ENCODE measurements at regions not wholly inside any gene's neighbourhood (a gene's known extent, or its start where the extent isn't known, plus 50 kb on each side); places are given as distances from the start of the nearest gene placed in this dataset.
"Not testable (repeated sequence)": the region's sequence is repeated elsewhere in the genome, so short reads cannot be mapped to it uniquely, and the experiment has no call there.

DNA sequence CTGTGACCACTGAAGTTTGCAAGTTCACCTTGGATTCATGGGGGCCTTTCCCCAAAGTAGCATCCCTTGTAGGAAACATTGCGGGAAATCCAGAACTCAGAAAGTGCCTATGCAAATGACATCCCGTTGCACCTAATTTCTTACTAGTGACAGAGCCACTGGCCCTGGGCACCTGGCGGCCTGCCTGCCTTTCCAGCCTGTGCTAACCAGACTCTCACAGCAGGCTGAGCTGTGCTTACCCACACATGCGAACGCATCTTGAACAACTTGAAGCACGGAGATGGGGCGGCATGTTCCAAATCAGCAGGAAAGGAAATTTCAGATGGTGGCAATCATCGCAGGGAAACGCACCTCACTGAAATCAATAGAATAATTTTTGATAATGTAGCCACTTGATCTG, 405.8 kb downstream of the TMEM182 start:
- no peak for DNase-seq (ENCODE audit: extremely low read depth, low read depth, low spot score)

- DNase-seq (ENCODE audit: extremely low read depth, low read depth, low spot score): no peak
These were observed 408.0 kb downstream of the TMEM182 start for GRCh38 chr2:103169861-103170260.

DNA sequence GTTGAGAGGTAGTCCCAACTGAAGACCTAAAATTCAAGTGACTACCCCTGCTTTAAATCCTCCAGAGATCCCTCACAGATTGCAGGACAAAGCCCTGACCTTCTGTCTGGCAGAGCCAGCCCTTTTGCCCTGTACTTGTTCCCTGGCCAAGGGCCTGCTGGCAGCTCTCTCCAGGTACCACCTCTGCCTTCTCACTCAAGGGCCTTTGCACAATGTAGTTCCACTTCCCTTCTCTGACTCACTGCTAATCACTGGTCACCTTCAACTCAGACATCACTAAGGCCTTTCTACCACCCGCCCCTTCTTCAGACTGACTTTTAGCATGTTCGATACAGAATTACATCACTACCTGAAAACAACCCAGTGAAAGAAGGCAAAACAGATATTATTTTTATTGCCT, 411.0 kb downstream of the TMEM182 start:
- DNase-seq (ENCODE audit: extremely low read depth, low read depth, low spot score): no peak

DNA sequence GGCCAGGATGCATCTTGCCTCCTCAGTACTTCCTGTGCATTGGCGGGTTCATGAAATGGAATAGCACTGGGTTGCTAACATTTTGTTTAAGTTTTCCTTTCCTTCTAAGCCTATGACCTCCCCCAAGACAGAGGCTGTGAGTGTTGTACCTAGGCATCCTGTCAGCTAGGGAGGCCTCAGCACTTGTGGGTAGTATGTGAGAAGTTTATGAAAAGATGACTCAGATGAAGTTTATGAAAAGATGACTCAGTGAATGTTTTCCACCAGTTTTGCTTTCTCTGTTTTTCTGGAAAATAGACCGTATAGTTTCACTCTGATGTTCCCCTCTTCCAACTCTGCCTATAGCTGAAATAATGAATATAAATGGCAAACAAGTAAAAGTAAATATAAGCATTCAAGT, 412.9 kb downstream of the TMEM182 start:
- no peak for DNase-seq (ENCODE audit: extremely low read depth, low read depth, low spot score)

GRCh38 chr2:103176294-103176915, 414.6 kb downstream of the TMEM182 start:
- DNase-seq (ENCODE audit: extremely low read depth, low read depth, low spot score): no peak

DNA sequence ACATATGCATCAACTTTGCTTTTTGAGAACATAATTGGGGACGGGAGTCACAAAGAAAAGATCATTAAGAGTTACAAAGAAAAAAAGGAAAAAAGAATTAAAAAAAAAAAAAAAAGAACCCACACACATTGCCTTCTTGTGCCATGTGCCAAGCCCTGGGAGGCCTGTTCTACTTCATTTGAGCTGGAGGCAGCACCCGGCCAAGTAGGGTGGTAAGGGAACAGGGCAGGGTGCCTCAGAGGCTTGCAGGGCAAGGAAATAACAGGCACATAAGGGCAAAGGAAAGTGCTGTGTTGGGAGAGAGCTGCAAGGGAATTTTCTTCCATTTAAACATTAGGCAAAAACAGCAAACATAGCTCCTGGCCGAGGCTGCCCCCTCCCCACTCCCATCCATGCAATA, 418.0 kb downstream of the TMEM182 start:
- no peak for DNase-seq (ENCODE audit: extremely low read depth, low read depth, low spot score)

GRCh38 chr2:103183061-103183460, 421.2 kb downstream of the TMEM182 start:
- no peak for DNase-seq (ENCODE audit: extremely low read depth, low read depth, low spot score)

DNA sequence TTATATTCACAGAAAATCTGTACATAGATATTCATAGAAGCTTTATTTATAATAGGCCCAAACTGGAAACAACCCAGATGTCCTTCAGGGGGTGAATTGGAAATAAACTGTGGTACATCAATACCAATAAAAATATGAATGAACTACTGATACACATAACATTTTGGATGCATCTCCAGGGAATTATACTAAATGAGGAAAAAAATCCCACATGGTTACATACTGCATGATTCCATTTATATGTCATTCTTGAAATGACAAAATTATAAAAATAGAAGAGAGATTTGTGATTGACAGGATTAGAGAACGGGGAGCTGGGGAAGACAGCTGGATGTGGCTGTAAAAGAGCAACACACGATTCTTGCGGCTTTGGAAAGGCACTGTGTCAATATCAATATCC, 435.0 kb downstream of the TMEM182 start:
- DNase-seq (ENCODE audit: extremely low read depth, low read depth, low spot score): no peak

DNA sequence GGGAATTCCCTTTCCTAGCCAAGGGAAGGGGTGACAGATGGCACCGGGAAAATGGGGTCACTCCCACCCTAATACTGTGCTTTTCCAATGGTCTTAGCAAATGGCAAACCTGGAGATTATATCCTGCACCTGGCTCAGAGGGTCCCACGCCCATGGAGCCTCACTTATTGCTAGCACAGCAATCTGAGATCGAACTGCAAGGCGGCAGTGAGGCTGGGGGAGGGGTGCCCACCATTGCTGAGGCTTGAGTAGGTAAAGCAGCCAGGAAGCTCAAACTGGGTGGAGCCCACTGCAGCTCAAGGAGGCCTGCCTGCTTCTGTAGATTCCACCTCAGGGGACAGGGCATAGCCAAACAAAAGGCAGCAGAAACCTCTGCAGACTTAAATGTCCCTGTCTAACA, 438.9 kb downstream of the TMEM182 start:
- DNase-seq (ENCODE audit: extremely low read depth, low read depth, low spot score): not testable (repeated sequence)

DNA sequence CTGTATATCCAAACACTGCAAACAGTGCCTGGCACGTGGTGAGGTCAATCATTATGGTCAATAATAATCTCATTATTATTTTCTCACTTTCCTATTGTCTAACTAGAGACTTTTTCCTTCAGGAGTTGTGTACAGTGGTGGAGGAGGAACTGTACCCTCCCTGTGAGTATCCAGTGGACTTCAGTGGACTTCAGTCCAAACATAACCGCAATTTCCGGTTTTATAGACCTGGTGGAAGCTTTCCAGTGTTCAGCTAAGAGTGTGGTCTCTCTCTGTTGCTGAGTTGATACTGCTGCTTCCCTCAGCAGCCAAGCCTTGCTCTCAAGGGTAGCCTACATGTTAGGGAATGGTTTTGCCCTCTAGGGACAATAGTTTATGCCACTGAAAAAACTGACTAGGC, 447.1 kb downstream of the TMEM182 start:
- no peak for DNase-seq (ENCODE audit: extremely low read depth, low read depth, low spot score)

DNA sequence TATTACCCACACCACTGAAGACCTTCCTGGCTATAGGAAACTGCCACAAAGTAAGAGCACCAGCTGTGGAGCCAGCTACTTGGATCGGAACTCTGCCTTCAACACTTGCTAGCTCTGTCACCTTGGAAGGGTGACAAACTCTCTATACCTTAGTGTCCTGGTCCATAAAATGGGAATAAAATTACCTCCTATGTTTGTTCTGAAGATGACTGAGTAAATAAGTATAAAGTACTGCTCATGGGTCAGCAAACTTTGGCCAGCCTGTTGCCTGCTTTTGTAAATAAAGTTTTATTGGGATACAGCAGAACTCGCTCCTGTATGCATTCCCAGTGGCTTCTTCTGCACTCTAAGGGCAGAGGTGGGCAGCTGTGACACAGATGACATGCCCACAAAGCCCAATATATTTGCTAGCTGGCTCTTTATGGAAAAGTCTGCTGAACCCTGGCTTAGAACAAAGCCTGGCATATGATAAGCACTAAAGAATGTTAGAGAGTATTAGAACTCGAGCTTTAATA, 451.3 kb downstream of the TMEM182 start:
- no peak for DNase-seq (ENCODE audit: extremely low read depth, low read depth, low spot score)

- no peak for DNase-seq (ENCODE audit: extremely low read depth, low read depth, low spot score)
These were observed 456.7 kb downstream of the TMEM182 start for GRCh38 chr2:103218516-103218915.

- DNase-seq (ENCODE audit: extremely low read depth, low read depth, low spot score): no peak
These were observed 457.6 kb downstream of the TMEM182 start for GRCh38 chr2:103219398-103219797.

DNA sequence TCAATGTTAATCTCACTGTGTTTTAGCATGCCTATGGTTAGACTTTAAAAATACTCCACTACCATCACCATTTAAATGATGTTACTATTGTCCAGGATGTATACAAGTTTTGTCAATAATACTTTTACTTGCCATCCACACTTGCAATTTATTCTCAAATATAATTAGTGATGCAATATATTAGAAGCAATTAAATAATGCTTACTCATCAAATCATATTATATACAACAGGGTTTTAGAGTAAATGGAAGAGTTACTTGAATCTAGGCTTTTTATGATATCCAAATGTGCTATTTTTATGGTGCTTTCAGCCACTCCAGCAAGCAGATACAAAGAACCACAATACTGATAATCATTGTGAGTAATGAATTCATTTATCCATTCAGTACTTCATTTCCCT, 461.1 kb downstream of the TMEM182 start:
- no peak for DNase-seq (ENCODE audit: extremely low read depth, low read depth, low spot score)

DNA sequence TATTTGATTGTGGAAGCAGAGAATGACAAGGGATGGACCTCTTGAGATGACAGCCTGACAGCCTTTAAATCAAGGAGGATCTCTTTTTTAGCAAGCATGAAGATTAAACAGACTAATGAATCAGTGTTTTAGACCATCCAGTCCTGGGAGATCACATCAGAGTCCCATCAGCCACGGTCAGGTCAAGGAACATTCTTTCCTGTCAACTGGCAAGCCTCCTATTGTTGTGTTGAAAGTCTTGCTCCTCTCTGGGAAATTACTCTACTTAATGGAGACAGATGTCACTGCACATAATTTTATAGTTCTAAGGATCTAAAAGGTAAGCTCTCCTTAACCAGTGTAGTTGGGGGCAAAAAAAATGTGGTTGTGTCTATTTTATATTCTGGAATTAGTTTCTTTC, 469.0 kb downstream of the TMEM182 start:
- no peak for DNase-seq (ENCODE audit: extremely low read depth, low read depth, low spot score)

GRCh38 chr2:103232865-103233264, 471.0 kb downstream of the TMEM182 start:
- no peak for DNase-seq (ENCODE audit: extremely low read depth, low read depth, low spot score)

GRCh38 chr2:103233691-103234090, 471.9 kb downstream of the TMEM182 start:
- DNase-seq (ENCODE audit: extremely low read depth, low read depth, low spot score): no peak

DNA sequence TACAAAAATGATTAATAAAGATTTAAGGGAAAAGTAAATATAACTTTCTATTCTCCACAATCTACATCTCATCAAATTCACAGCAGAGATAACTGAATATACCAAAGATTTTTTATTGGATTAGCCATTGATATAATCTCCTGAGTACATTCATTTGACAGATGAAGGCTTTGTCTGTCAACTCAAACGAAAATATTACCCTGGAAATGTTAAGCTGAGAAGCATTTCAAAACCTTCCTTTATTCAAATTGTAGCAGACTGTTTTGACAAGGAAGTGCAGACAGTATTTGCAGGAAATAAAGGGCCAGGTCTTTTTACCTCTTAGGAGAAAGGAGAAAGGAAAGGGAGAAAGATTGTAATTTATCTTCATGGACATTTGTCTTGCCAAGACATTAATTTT, 473.5 kb downstream of the TMEM182 start:
- DNase-seq (ENCODE audit: extremely low read depth, low read depth, low spot score): no peak

- DNase-seq (ENCODE audit: extremely low read depth, low read depth, low spot score): no peak
These were observed 487.6 kb downstream of the TMEM182 start for GRCh38 chr2:103249462-103249861.

DNA sequence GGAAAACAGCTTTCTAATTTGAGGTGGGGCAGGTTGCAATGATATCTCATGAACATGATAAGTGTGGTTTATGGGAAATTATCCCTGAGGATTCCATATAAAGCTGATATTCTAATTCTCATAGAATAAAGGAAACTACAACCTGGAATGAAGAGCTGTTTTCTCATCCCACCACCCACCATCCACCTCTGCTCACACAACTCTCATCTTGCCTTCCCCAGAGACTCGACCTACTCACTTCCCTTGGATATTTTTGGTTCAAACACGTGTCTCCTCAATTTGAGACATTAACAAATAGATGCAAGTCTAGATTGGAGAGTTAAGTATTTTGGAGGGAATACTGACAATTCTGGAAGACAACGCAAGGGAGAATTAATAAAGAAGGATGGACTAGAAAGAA, 490.9 kb downstream of the TMEM182 start:
- DNase-seq (ENCODE audit: extremely low read depth, low read depth, low spot score): no peak

GRCh38 chr2:103254611-103255010, 492.8 kb downstream of the TMEM182 start:
- DNase-seq (ENCODE audit: extremely low read depth, low read depth, low spot score): no peak

DNA sequence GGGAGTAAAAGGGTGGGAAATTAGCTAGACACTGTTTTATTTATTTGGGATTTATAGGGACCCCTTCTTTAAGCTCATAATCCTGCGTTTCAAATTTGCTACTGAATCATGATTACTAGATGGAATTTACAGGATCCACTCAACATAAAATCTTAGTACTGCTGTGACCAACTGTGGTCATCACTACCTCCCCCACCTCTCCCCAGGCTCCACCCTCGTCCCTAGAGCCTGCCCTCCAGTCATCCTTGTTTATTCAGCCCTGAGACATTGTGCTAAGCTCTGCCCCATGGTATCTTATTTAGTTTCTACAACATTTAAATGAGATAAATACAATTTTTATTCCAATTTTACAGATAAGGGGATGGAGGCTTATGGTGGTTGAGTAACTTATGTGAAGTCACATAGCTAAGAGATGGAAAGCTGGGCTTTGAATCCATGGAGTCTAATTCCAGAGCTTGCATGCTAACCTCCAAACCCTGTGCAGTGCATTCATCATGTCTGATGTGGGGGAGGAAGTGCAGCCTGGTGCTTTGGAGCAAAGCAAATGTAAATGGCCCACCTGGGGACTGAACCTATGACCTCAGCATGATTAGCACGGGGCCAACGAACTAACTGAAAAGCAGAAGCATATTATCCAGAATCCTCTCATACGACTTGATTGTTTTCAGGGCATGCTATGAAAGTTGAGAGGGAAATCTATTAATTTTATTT, 502.4 kb downstream of the TMEM182 start:
- no peak for DNase-seq (ENCODE audit: extremely low read depth, low read depth, low spot score)

- no peak for DNase-seq (ENCODE audit: extremely low read depth, low read depth, low spot score)
These were observed 503.7 kb downstream of the TMEM182 start for GRCh38 chr2:103265521-103265920.

Data from glomerular endothelial cell (primary cell).